Thyroid gland (tissue), 4 donors: ENCODE measurements at regions not wholly inside any gene's neighbourhood (a gene's known extent, or its start where the extent isn't known, plus 50 kb on each side); places are given as distances from the start of the nearest gene placed in this dataset.
"Not testable (repeated sequence)": the region's sequence is repeated elsewhere in the genome, so short reads cannot be mapped to it uniquely, and the experiment has no call there.

ENCODE experiments used
- DNase-seq, 2 donors: peaks; one replicate each; pipeline ENCODE4 v3.0.0-alpha.2; 2019
- H3K27ac ChIP-seq, 3 donors: fragments of 200-600 bp; sonication (generic); 1 replicate in 2 of 3; 2 replicates in 1 of 3; pipeline ENCODE4 v1.5.1; 2016 to 2019; ENCODE audit warnings: mild to moderate bottlenecking in 1 of 3, moderate library complexity in 1 of 3
- H3K27me3 ChIP-seq: fragments of 200-600 bp; sonication (generic); one replicate; pipeline ENCODE4 v1.5.1; 2019
- H3K36me3 ChIP-seq, 2 donors: fragments of 200-600 bp; sonication (generic); one replicate each; pipeline ENCODE4 v1.5.1; 2016 to 2019
- H3K4me1 ChIP-seq, 2 donors: fragments of 200-600 bp; sonication (generic); one replicate each; pipeline ENCODE4 v1.5.1; 2017 to 2019
- H3K4me3 ChIP-seq, 3 donors: fragments of 200-600 bp; sonication (generic); replicated peaks in 1 of 3; 1 replicate in 2 of 3; 2 replicates in 1 of 3; pipeline ENCODE4 v1.5.1; 2016; ENCODE audit warnings: mild to moderate bottlenecking in 1 of 3
- H3K9me3 ChIP-seq: fragments of 200-600 bp; sonication (generic); one replicate; pipeline ENCODE4 v1.5.1; 2017
- POLR2A ChIP-seq, 2 donors: fragments of 450-650 bp; IDR thresholded peaks; one replicate each; pipeline ENCODE4 v1.6.1; 2017; ENCODE audit warnings: antibody characterized with exemption in 2 of 2, mild to moderate bottlenecking in 2 of 2, moderate library complexity in 1 of 2
- WGBS, 2 donors: methylation state at CpG; one replicate each; pipeline ENCODE4 v1.1.5; 2017; 5-methylcytosine and 5-hydroxymethylcytosine counted together
- intact Hi-C: fragments of 100-400 bp; cut with DNase I; formaldehyde crosslinking; loops from one replicate; pipeline ENCODE4 v1.15.1; 2023
- TF ChIP-seq, protein P1 (sequence below), 6 experiments: fragments of 200-600 bp in 3 of 6; fragments of 450-650 bp in 3 of 6; sonication (generic) in 3 of 6; IDR thresholded peaks; one replicate each; pipeline ENCODE4 v1.5.1; 2016 to 2019; ENCODE audit warnings: antibody characterized with exemption in 6 of 6, mild to moderate bottlenecking in 2 of 6, inconsistent platforms in 1 of 6, moderate library complexity in 1 of 6

DNA sequence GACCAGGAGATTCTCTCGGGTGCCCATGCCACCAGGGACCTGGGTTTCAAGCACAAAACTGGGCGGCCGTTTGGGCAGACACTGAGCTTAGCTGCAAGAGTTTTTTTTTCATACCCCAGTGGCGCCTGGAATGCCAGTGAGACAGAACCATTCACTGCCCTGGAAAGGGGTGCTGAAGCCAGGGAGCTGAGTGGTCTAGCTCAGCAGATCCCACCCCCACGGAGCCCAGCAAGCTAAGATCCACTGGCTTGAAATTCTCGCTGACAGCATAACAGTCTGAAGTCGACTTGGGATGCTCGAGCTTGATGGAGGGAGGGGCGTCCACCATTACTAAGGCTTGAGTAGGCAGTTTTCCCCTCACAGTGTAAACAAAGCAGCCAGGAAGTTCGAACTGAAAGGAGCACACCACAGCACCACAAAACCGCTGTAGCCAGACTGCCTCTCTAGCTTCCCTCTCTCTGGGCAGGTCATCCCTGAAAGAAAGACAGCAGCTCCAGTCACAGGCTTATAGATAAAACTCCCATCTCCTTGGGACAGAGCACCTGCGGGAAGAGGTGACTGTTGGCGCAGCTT, 157.7 kb downstream of the GIPC2 start:
- H3K36me3 ChIP-seq, H3K27ac ChIP-seq, H3K4me1 ChIP-seq, H3K9me3 ChIP-seq, intact Hi-C loops, H3K27me3 ChIP-seq, H3K4me3 ChIP-seq: not testable (repeated sequence)
- WGBS, 2 donors, result 39 to 78% methylated on average over 6 to 12 of the region's 13 CpGs
- DNase-seq, result peak; percentile 12 to 36

DNA sequence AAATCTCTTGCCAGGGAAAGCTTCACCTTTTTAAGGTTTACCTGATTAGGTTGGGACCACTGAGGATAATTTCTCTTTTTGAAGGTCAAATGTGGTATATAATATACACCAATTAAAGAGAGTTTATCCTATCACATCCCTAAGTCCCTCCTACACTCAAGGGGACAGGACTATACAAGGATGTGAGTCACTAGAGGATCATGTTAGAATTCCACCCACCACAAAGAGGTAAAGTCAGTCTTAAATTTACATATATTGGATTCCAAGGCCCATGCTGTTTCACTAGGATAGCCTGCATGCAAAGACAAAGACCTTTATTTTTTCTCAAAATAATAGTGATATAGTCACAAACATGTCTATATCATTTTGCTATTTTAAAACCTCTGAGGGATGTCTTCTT, 164.4 kb downstream of the GIPC2 start:
- H3K9me3 ChIP-seq, result no peaks in the 10 kb centered on the region
- intact Hi-C loops, result no loop called here
- no peak for TF ChIP-seq POLR2A (IDR thresholded peaks at IDR 0.05)
- TF ChIP-seq, protein P1, sequence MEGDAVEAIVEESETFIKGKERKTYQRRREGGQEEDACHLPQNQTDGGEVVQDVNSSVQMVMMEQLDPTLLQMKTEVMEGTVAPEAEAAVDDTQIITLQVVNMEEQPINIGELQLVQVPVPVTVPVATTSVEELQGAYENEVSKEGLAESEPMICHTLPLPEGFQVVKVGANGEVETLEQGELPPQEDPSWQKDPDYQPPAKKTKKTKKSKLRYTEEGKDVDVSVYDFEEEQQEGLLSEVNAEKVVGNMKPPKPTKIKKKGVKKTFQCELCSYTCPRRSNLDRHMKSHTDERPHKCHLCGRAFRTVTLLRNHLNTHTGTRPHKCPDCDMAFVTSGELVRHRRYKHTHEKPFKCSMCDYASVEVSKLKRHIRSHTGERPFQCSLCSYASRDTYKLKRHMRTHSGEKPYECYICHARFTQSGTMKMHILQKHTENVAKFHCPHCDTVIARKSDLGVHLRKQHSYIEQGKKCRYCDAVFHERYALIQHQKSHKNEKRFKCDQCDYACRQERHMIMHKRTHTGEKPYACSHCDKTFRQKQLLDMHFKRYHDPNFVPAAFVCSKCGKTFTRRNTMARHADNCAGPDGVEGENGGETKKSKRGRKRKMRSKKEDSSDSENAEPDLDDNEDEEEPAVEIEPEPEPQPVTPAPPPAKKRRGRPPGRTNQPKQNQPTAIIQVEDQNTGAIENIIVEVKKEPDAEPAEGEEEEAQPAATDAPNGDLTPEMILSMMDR (IDR thresholded peaks at IDR 0.05), result no peak

DNA sequence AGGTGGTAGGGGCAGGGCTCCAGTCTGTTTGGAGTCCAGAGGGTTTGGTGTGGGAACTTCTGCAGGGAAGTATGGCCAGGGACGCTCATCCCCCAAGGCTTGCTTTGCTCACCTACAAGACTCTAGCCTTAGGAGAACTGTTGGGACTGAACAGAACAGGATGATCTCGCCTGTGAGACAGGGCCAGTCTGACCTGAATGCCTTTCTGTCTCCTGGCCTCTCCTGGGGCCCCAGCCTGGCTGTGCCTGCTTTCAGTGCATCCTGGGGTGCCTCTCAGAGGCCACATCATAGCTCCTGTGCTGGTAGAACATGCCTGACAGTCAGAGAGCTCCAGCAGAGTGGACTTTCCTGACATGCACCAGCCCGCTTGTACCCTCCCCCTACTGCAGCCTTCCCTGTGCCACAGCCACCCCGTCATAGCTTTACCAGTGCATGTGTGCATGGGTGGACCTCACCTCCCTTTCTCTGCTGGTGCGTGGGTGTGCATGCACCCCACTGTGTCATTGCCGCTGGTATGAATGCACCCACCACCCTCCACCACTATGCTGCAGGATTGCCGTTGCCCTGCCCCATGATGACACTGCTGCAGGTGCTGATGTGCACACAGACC, 165.8 kb downstream of the GIPC2 start:
- H3K9me3 ChIP-seq, result no peaks in the 10 kb centered on the region
- WGBS, 2 donors, result 92% methylated on average over 6 to 7 of the region's 7 CpGs
- H3K4me3 ChIP-seq, result no peak overlapping the region
- intact Hi-C loops, result no loop called here
- no peaks in the 10 kb centered on the region for H3K4me1 ChIP-seq
- no peaks in the 10 kb centered on the region for H3K27me3 ChIP-seq
- DNase-seq, result no peak
- H3K27ac ChIP-seq, result no peak overlapping the region
- H3K36me3 ChIP-seq, result no peaks in the 10 kb centered on the region
- TF ChIP-seq POLR2A (IDR thresholded peaks at IDR 0.05), result no peak
- TF ChIP-seq, protein P1 (IDR thresholded peaks at IDR 0.05), result no peak

More for the DNA sequence above, 164.4 kb downstream of the GIPC2 start:
- no peaks in the 10 kb centered on the region for H3K27me3 ChIP-seq
- no peak for DNase-seq
- no peaks in the 10 kb centered on the region for H3K36me3 ChIP-seq
- no peaks in the 10 kb centered on the region for H3K4me1 ChIP-seq
- no peak overlapping the region for H3K27ac ChIP-seq
- H3K4me3 ChIP-seq, result no peak overlapping the region

DNA sequence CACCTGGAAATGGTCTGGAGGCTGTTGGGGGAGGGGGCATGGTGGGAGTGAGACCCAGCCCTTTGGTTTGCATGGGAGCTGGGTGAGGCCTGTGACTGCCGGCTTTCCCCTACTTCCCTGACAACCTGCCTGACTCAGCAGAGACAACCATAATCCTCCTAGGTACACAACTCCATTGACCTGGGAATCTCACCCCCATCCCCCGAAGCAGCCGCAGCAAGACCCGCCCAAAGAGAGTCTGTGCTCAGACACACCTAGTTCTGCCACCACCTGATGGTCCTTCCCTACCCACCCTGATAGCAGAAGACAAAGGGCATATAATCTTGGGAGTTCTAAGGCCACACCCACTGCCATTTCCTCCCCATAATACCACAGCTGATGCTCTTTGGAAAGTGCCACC, 168.6 kb downstream of the GIPC2 start:
- DNase-seq, result no peak
- Histone ChIP-seq H3K36me3 (no peaks in the 10 kb centered on the region), H3K4me1 (no peaks in the 10 kb centered on the region), H3K4me3 (no peak overlapping the region), H3K9me3 (no peaks in the 10 kb centered on the region), H3K27ac (no peak overlapping the region), H3K27me3 (no peaks in the 10 kb centered on the region)
- no peak for TF ChIP-seq POLR2A (IDR thresholded peaks at IDR 0.05)
- TF ChIP-seq, protein P1 (IDR thresholded peaks at IDR 0.05), result no peak
- WGBS, 2 donors, result 56 to 65% methylated on average over 4 of the region's 4 CpGs
- intact Hi-C loops, result no loop called here

DNA sequence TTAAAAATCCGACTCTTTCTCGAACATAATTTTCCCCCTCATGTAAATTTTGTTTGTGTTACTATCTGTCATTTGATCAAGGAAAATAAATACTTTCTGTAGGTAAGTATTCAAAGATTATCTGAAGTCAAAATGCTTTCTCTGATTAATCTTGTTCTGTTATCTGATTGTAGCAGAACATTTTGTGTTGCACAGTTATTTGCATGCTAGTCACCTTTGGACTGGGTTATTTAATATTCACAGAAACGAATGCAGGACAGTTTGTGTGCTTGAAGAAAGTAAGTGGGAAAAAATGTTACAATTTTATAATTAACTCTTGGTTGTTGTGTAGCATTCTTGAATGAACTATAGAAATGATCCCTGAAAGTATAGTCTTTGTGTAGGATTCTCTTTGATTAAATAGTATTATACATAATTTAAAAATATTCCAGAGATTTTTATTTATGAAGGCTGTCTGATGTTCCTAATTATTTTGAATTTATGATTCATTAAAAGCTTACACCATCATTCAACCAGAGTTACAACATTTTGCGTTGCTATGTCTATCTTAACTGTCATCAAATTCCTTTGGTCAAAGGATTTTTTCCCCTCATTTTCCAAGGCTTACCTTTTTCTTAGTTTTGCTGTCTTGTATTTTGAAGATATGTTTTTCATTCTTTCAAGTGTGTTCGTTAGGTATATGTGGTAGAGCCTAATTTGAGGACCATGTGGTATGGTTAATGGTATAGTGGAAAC, 176.6 kb downstream of the GIPC2 start:
- Histone ChIP-seq H3K27me3 (no peaks in the 10 kb centered on the region), H3K4me1 (no peaks in the 10 kb centered on the region), H3K9me3 (no peaks in the 10 kb centered on the region), H3K4me3 (no peak overlapping the region), H3K36me3 (no peaks in the 10 kb centered on the region), H3K27ac (no peak overlapping the region)
- intact Hi-C loops, result no loop called here
- no peak for TF ChIP-seq POLR2A (IDR thresholded peaks at IDR 0.05)
- TF ChIP-seq, protein P1 (IDR thresholded peaks at IDR 0.05), result no peak
- DNase-seq, result no peak
- 82 to 83% methylated on average over 5 of the region's 5 CpGs for WGBS, 2 donors
